ENCODE measurements at regions not wholly inside any gene's neighbourhood (a gene's known extent, or its start where the extent isn't known, plus 50 kb on each side); places are given as distances from the start of the nearest gene placed in this dataset.
"Not testable (repeated sequence)": the region's sequence is repeated elsewhere in the genome, so short reads cannot be mapped to it uniquely, and the experiment has no call there.

GRCh38 chr18:70705831-70706416, 417.1 kb downstream of the SOCS6 start:
- DNase-seq (ENCODE audit: low spot score in 2 of 2, unreplicated experiment in 2 of 2) = no peak
- Mint-ChIP-seq H3K36me3 (no peaks in the 10 kb centered on the region), H3K4me1 (no peaks in the 10 kb centered on the region), H3K9me3 (no peaks in the 10 kb centered on the region), H3K27me3 (ENCODE audit: low read depth) (peaks cover 29% of the 10 kb centered on the region), H3K27ac (no peak overlapping the region), H3K4me3 (no peak overlapping the region)
- TF ChIP-seq, protein P1, sequence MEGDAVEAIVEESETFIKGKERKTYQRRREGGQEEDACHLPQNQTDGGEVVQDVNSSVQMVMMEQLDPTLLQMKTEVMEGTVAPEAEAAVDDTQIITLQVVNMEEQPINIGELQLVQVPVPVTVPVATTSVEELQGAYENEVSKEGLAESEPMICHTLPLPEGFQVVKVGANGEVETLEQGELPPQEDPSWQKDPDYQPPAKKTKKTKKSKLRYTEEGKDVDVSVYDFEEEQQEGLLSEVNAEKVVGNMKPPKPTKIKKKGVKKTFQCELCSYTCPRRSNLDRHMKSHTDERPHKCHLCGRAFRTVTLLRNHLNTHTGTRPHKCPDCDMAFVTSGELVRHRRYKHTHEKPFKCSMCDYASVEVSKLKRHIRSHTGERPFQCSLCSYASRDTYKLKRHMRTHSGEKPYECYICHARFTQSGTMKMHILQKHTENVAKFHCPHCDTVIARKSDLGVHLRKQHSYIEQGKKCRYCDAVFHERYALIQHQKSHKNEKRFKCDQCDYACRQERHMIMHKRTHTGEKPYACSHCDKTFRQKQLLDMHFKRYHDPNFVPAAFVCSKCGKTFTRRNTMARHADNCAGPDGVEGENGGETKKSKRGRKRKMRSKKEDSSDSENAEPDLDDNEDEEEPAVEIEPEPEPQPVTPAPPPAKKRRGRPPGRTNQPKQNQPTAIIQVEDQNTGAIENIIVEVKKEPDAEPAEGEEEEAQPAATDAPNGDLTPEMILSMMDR (IDR thresholded peaks at IDR 0.05; ENCODE audit: unreplicated experiment) = no peak

GRCh38 chr18:70700496-70700895, 411.7 kb downstream of the SOCS6 start:
- H3K27ac Mint-ChIP-seq = no peak overlapping the region
- no peak for DNase-seq (ENCODE audit: low spot score in 2 of 2, unreplicated experiment in 2 of 2)
- TF ChIP-seq, protein P1 (IDR thresholded peaks at IDR 0.05; ENCODE audit: unreplicated experiment) = no peak
- no peaks in the 10 kb centered on the region for H3K36me3 Mint-ChIP-seq
- no peak overlapping the region for H3K4me3 Mint-ChIP-seq
- peaks cover 27% of the 10 kb centered on the region for H3K27me3 Mint-ChIP-seq (ENCODE audit: low read depth)
- H3K9me3 Mint-ChIP-seq = peaks cover 5% of the 10 kb centered on the region
- no peaks in the 10 kb centered on the region for H3K4me1 Mint-ChIP-seq

DNA sequence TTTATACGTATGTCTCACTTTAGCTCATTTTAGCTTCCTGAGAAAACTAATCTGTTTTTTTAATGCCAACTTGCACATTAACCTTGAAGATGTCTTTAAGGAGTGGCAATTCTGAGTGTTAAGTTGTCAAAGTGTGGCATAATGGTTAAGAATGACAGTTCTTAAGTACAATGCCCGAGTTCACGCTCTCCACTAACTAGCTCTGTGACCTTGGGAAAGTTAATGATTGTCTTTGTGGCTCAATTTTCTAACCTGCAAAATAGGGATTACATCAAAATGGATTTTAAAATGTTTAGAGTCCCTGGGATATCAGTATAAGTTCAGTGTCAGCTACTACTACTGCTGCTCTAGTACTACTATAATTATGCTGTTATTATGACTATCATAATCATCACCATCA, 409.7 kb downstream of the SOCS6 start:
- Mint-ChIP-seq H3K36me3 (no peaks in the 10 kb centered on the region), H3K9me3 (peaks cover 5% of the 10 kb centered on the region), H3K4me3 (no peak overlapping the region), H3K27me3 (ENCODE audit: low read depth) (peaks cover 23% of the 10 kb centered on the region), H3K27ac (no peak overlapping the region), H3K4me1 (no peaks in the 10 kb centered on the region)
- TF ChIP-seq, protein P1 (IDR thresholded peaks at IDR 0.05; ENCODE audit: unreplicated experiment) = no peak
- DNase-seq (ENCODE audit: low spot score in 2 of 2, unreplicated experiment in 2 of 2) = no peak

GRCh38 chr18:70693246-70693645, 404.4 kb downstream of the SOCS6 start:
- Mint-ChIP-seq H3K4me3 (no peak overlapping the region), H3K36me3 (no peaks in the 10 kb centered on the region), H3K4me1 (no peaks in the 10 kb centered on the region), H3K27ac (no peak overlapping the region), H3K27me3 (ENCODE audit: low read depth) (peaks cover 10% of the 10 kb centered on the region), H3K9me3 (peaks cover 5% of the 10 kb centered on the region)
- DNase-seq (ENCODE audit: low spot score in 2 of 2, unreplicated experiment in 2 of 2) = no peak
- TF ChIP-seq, protein P1 (IDR thresholded peaks at IDR 0.05; ENCODE audit: unreplicated experiment) = no peak

GRCh38 chr18:70689765-70690164, 400.9 kb downstream of the SOCS6 start:
- not testable (repeated sequence) for H3K9me3 Mint-ChIP-seq; H3K36me3 Mint-ChIP-seq; H3K27ac Mint-ChIP-seq; H3K4me3 Mint-ChIP-seq; DNase-seq (ENCODE audit: low spot score in 2 of 2, unreplicated experiment in 2 of 2); H3K4me1 Mint-ChIP-seq
- peaks cover 10% of the 10 kb centered on the region for H3K27me3 Mint-ChIP-seq (ENCODE audit: low read depth)

- Mint-ChIP-seq H3K27ac (no peak overlapping the region), H3K9me3 (peaks cover 4% of the 10 kb centered on the region), H3K36me3 (no peaks in the 10 kb centered on the region), H3K4me1 (no peaks in the 10 kb centered on the region), H3K27me3 (ENCODE audit: low read depth) (peaks cover 10% of the 10 kb centered on the region), H3K4me3 (no peak overlapping the region)
- TF ChIP-seq, protein P1 (IDR thresholded peaks at IDR 0.05; ENCODE audit: unreplicated experiment) = no peak
- no peak for DNase-seq (ENCODE audit: low spot score in 2 of 2, unreplicated experiment in 2 of 2)
Observed at GRCh38 chr18:70688286-70688685, 399.4 kb downstream of the SOCS6 start.
